IMR-90 (cell line): ENCODE measurements at regions not wholly inside any gene's neighbourhood (a gene's known extent, or its start where the extent isn't known, plus 50 kb on each side); places are given as distances from the start of the nearest gene placed in this dataset.

ENCODE experiments used
- ATAC-seq: fragments of 200-7000 bp; cut with Tn5 transposase; 2 replicates; pipeline ENCODE4 v1.9.1; 2020; ENCODE audit warnings: low read depth, mild to moderate bottlenecking, moderate library complexity
- BruUV-seq: library from RNA; stranded (reverse); fragments of 400-500 nt; replicated peaks from 2 replicates; lab custom pipeline; 2021; lab: Mats Ljungman, UMichigan
- CTCF ChIA-PET: fragments of 300-600 bp; formaldehyde crosslinking; extraction: SDS; loops from one replicate; lab custom pipeline; 2021; ENCODE audit warnings: antibody characterized with exemption; lab: Yijun Ruan, JAX
- POLR2A ChIA-PET: fragments of 300-600 bp; sonication (Branson Sonifier 250); formaldehyde crosslinking; loops from one replicate; lab custom pipeline; 2022; ENCODE audit warnings: antibody characterized with exemption; ENCODE audit not compliant: unreplicated experiment; lab: Charles Lee
- DNase-seq: peaks from one replicate; pipeline ENCODE4 v3.0.0; 2013
- H2AFZ ChIP-seq: replicated peaks from 2 replicates; pipeline ENCODE3; 2013; ENCODE audit warnings: low read length, mild to moderate bottlenecking; ENCODE audit not compliant: poor library complexity
- H2AK5ac ChIP-seq: 2 replicates; pipeline ENCODE4 v1.6.1; 2013; ENCODE audit warnings: low read depth, low read length, inconsistent platforms
- H2AK9ac ChIP-seq: replicated peaks from 2 replicates; pipeline ENCODE3; 2013; ENCODE audit warnings: mild to moderate bottlenecking, low read depth, low read length, moderate library complexity; ENCODE audit not compliant: poor library complexity
- H2BK120ac ChIP-seq: 2 replicates; pipeline ENCODE4 v1.6.1; 2013; ENCODE audit warnings: low read depth, low read length, inconsistent platforms
- H2BK15ac ChIP-seq: 3 replicates; pipeline ENCODE4 v1.6.1; 2013; ENCODE audit warnings: low read depth, low read length, inconsistent platforms
- H2BK20ac ChIP-seq: 2 replicates; pipeline ENCODE4 v1.6.1; 2013; ENCODE audit warnings: low read depth, mild to moderate bottlenecking, inconsistent platforms, low read length, moderate library complexity
- H2BK5ac ChIP-seq: 2 replicates; pipeline ENCODE4 v1.6.1; 2013; ENCODE audit warnings: mild to moderate bottlenecking, low read depth, low read length, inconsistent platforms; ENCODE audit not compliant: poor library complexity, severe bottlenecking
- H3K14ac ChIP-seq: replicated peaks from 2 replicates; pipeline ENCODE4 v1.6.1; 2013; ENCODE audit warnings: low read depth, low read length, inconsistent platforms
- H3K18ac ChIP-seq: 2 replicates; pipeline ENCODE4 v1.6.1; 2013; ENCODE audit warnings: low read depth, low read length, control low read depth
- H3K23ac ChIP-seq: 2 replicates; pipeline ENCODE4 v1.6.1; 2013; ENCODE audit warnings: low read depth, low read length, inconsistent platforms
- H3K27ac ChIP-seq: 2 replicates; pipeline ENCODE4 v1.5.1; 2013; ENCODE audit warnings: mild to moderate bottlenecking, control low read depth, low read length; ENCODE audit not compliant: insufficient read depth
- H3K27me3 ChIP-seq: 2 replicates; pipeline ENCODE4 v1.6.1; 2013; ENCODE audit warnings: low read length; ENCODE audit not compliant: control insufficient read depth, insufficient read depth
- H3K36me3 ChIP-seq: 2 replicates; pipeline ENCODE4 v1.6.1; 2013; ENCODE audit warnings: low read length, mixed read lengths; ENCODE audit not compliant: control insufficient read depth, insufficient read depth
- H3K4ac ChIP-seq: 2 replicates; pipeline ENCODE4 v1.6.1; 2013; ENCODE audit warnings: low read depth, low read length, inconsistent platforms
- H3K4me1 ChIP-seq: 2 replicates; pipeline ENCODE4 v1.6.1; 2013; ENCODE audit warnings: low read length, mixed read lengths; ENCODE audit not compliant: control insufficient read depth, insufficient read depth
- H3K4me2 ChIP-seq: 2 replicates; pipeline ENCODE4 v1.6.1; 2013; ENCODE audit warnings: low read depth, mild to moderate bottlenecking, control low read depth, low read length, moderate library complexity
- H3K4me3 ChIP-seq: 2 replicates; pipeline ENCODE4 v1.5.1; 2013; ENCODE audit warnings: low read depth, mild to moderate bottlenecking, control low read depth, low read length, moderate library complexity; ENCODE audit not compliant: insufficient read depth
- H3K56ac ChIP-seq: 2 replicates; pipeline ENCODE4 v1.6.1; 2013; ENCODE audit warnings: low read length, inconsistent platforms; ENCODE audit not compliant: insufficient read depth; ENCODE audit errors: extremely low read depth
- H3K79me1 ChIP-seq, 2 experiments: 2 replicates each; pipeline ENCODE4 v1.6.1; 2013; ENCODE audit warnings: low read length in 2 of 2, inconsistent platforms in 1 of 2, low read depth in 1 of 2
- H3K9ac ChIP-seq: 2 replicates; pipeline ENCODE4 v1.6.1; 2013; ENCODE audit warnings: low read depth, low read length, control low read depth
- H3K9me1 ChIP-seq: 2 replicates; pipeline ENCODE4 v1.6.1; 2013; ENCODE audit warnings: low read length, inconsistent platforms; ENCODE audit not compliant: insufficient read depth
- H3K9me3 ChIP-seq: 2 replicates; pipeline ENCODE4 v1.6.1; 2013; ENCODE audit warnings: low read length; ENCODE audit not compliant: control insufficient read depth, insufficient read depth
- H4K20me1 ChIP-seq: 2 replicates; pipeline ENCODE4 v1.6.1; 2013; ENCODE audit warnings: low read length, inconsistent platforms; ENCODE audit not compliant: insufficient read depth
- H4K5ac ChIP-seq: 2 replicates; pipeline ENCODE4 v1.6.1; 2013; ENCODE audit warnings: mild to moderate bottlenecking, low read depth, low read length, control low read depth
- H4K8ac ChIP-seq, 2 experiments: 2 replicates each; pipeline ENCODE4 v1.6.1; 2013; ENCODE audit warnings: low read depth in 2 of 2, low read length in 2 of 2, control low read depth in 1 of 2, inconsistent platforms in 1 of 2
- H4K91ac ChIP-seq: 2 replicates; pipeline ENCODE4 v1.6.1; 2013; ENCODE audit warnings: low read depth, low read length, inconsistent platforms; ENCODE audit not compliant: insufficient read depth
- BHLHE40 ChIP-seq: fragments of 150-350 bp; IDR thresholded peaks from 2 replicates; pipeline ENCODE4 v1.6.1; 2016; ENCODE audit warnings: mild to moderate bottlenecking, low read depth, low read length
- CEBPB ChIP-seq: IDR thresholded peaks from 2 replicates; pipeline ENCODE4 v1.6.1; 2012; ENCODE audit warnings: low read depth, low read length, improper control_type of control experiment
- CHD1 ChIP-seq: IDR thresholded peaks from 2 replicates; pipeline ENCODE4 v1.6.1; 2012; ENCODE audit warnings: low read depth, low read length, improper control_type of control experiment
- FOS ChIP-seq: fragments of 150-350 bp; IDR thresholded peaks from 2 replicates; pipeline ENCODE4 v1.6.1; 2016; ENCODE audit warnings: low read depth, low read length
- MAFK ChIP-seq: IDR thresholded peaks from 2 replicates; pipeline ENCODE4 v1.6.1; 2012; ENCODE audit warnings: low read depth, low read length, improper control_type of control experiment
- MAZ ChIP-seq: IDR thresholded peaks from 2 replicates; pipeline ENCODE4 v1.6.1; 2012; ENCODE audit warnings: low read depth, mild to moderate bottlenecking, low read length, improper control_type of control experiment, moderate library complexity, borderline replicate concordance
- MXI1 ChIP-seq: IDR thresholded peaks from 2 replicates; pipeline ENCODE4 v1.6.1; 2012; ENCODE audit warnings: low read depth, mild to moderate bottlenecking, low read length, moderate library complexity, borderline replicate concordance
- NFE2L2 ChIP-seq: fragments of 150-350 bp; IDR thresholded peaks from 2 replicates; pipeline ENCODE4 v1.6.1; 2016; ENCODE audit warnings: low read depth, mild to moderate bottlenecking, low read length
- POLR2A ChIP-seq: IDR thresholded peaks from 2 replicates; pipeline ENCODE4 v1.6.1; 2012; ENCODE audit warnings: mild to moderate bottlenecking, low read depth, low read length
- RAD21 ChIP-seq: IDR thresholded peaks from 2 replicates; pipeline ENCODE4 v1.6.1; 2012; ENCODE audit warnings: low read length, improper control_type of control experiment
- RCOR1 ChIP-seq: IDR thresholded peaks from 2 replicates; pipeline ENCODE4 v1.6.1; 2012; ENCODE audit warnings: mild to moderate bottlenecking, low read length, improper control_type of control experiment; ENCODE audit not compliant: insufficient replicate concordance
- RFX5 ChIP-seq: IDR thresholded peaks from 2 replicates; pipeline ENCODE4 v1.8.0; 2012; ENCODE audit warnings: low read depth, mild to moderate bottlenecking, low read length, moderate library complexity
- SMC3 ChIP-seq: fragments of 150-350 bp; IDR thresholded peaks from 2 replicates; pipeline ENCODE4 v1.6.1; 2016; ENCODE audit warnings: low read depth, mild to moderate bottlenecking, antibody characterized with exemption, low read length, moderate library complexity
- WGBS, 2 experiments: methylation state at CpG; one replicate each; pipeline versions ENCODE4 v1.1.5 to v1.1.7; 2013; ENCODE audit warnings: missing lambda C conversion rate in 2 of 2; ENCODE audit not compliant: insufficient read length in 1 of 2; ENCODE audit errors: extremely low coverage in 2 of 2; 5-methylcytosine and 5-hydroxymethylcytosine counted together
- dilution Hi-C: fragments of 300-500 bp; cut with HindIII; formaldehyde crosslinking; loops from one replicate; pipeline ENCODE4 v1.14.3; 2018; ENCODE audit warnings: low sequenced_read_pairs; ENCODE audit not compliant: unreplicated experiment
- in situ Hi-C: fragments of 300-500 bp; cut with MboI; formaldehyde crosslinking; loops from 3 replicates; pipeline ENCODE4 v1.14.3; 2019; ENCODE audit warnings: low sequenced_read_pairs, inconsistent platforms, mixed read lengths
- intact Hi-C: fragments of 100-400 bp; cut with micrococcal nuclease; formaldehyde crosslinking; loops from 2 replicates; pipeline ENCODE4 v1.10.0; 2022
- TF ChIP-seq, protein P1 (sequence below): conservative IDR thresholded peaks from 2 replicates; pipeline ENCODE4 v1.5.1; 2012; ENCODE audit warnings: mild to moderate bottlenecking, low read depth, low read length, improper control_type of control experiment
- TF ChIP-seq, protein P2 (sequence below): fragments of 150-350 bp; IDR thresholded peaks from 2 replicates; pipeline ENCODE4 v1.6.1; 2016; ENCODE audit warnings: low read depth, mild to moderate bottlenecking, low read length, moderate library complexity, borderline replicate concordance
- TF ChIP-seq, protein P3 (sequence below): fragments of 150-350 bp; IDR thresholded peaks from 2 replicates; pipeline ENCODE4 v1.6.1; 2017; ENCODE audit warnings: mild to moderate bottlenecking, antibody characterized with exemption, low read length, low read depth

DNA sequence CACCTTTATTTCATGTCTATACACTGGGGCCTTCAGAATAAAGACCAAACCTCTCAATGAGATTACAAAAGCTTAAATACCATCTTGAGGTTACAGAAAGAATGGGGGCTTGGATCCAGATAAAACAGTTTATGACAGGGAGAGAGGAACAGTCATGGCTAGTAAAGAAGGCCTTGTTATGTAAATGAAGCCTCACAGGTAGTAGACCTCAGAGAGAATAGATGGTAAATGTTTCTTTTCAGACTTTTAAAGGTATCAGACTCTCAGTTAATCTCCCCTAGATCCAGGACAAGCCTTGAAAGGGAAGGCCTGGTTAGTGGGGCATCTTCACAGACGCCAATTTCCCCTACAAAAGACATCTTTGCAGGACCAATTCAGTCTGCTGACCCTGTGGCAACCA lies 1325.6 kb downstream of the HACE1 start:
- Histone ChIP-seq H3K27ac (no peak overlapping the region), H2BK5ac (no peak overlapping the region), H3K36me3 (no peaks in the 10 kb centered on the region), H4K20me1 (no peaks in the 10 kb centered on the region), H3K9ac (no peak overlapping the region), H2AFZ (no peak overlapping the region), H3K4me2 (no peak overlapping the region), H3K4me3 (no peak overlapping the region), H2BK15ac (no peak overlapping the region), H3K79me1 (no peaks in the 10 kb centered on the region), H3K9me1 (no peaks in the 10 kb centered on the region), H4K91ac (no peak overlapping the region), H2AK9ac (no peak overlapping the region), H3K9me3 (peaks cover 2% of the 10 kb centered on the region; the same call in 1 of the 2 replicates), H3K4me1 (no peaks in the 10 kb centered on the region), H3K23ac (no peak overlapping the region), H3K4ac (no peak overlapping the region), H3K14ac (no peak overlapping the region), H4K8ac (no peak overlapping the region), H2BK20ac (no peak overlapping the region), H2AK5ac (no peak overlapping the region), H2BK120ac (no peak overlapping the region), H3K18ac (no peak overlapping the region), H3K27me3 (no peaks in the 10 kb centered on the region), H4K5ac (no peak overlapping the region), H3K56ac (no peak overlapping the region)
- ATAC-seq, result no peak
- no TSS peak for BruUV-seq
- WGBS, 2 experiments, result no CpG with 5 or more reads among the region's 1 CpG
- no peak for DNase-seq
- in situ Hi-C loops (no loop called here), intact Hi-C loops (no loop called here), dilution Hi-C loops (no loop called here)
- TF ChIP-seq FOS (no peak), SMC3 (no peak), POLR2A (no peak), NFE2L2 (no peak), CHD1 (no peak), BHLHE40 (no peak), RCOR1 (no peak), RFX5 (no peak), MAFK (no peak), RAD21 (no peak), MXI1 (no peak), MAZ (no peak), CEBPB (no peak)
- TF ChIP-seq, protein P1, sequence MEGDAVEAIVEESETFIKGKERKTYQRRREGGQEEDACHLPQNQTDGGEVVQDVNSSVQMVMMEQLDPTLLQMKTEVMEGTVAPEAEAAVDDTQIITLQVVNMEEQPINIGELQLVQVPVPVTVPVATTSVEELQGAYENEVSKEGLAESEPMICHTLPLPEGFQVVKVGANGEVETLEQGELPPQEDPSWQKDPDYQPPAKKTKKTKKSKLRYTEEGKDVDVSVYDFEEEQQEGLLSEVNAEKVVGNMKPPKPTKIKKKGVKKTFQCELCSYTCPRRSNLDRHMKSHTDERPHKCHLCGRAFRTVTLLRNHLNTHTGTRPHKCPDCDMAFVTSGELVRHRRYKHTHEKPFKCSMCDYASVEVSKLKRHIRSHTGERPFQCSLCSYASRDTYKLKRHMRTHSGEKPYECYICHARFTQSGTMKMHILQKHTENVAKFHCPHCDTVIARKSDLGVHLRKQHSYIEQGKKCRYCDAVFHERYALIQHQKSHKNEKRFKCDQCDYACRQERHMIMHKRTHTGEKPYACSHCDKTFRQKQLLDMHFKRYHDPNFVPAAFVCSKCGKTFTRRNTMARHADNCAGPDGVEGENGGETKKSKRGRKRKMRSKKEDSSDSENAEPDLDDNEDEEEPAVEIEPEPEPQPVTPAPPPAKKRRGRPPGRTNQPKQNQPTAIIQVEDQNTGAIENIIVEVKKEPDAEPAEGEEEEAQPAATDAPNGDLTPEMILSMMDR, result no peak
- TF ChIP-seq, protein P2, sequence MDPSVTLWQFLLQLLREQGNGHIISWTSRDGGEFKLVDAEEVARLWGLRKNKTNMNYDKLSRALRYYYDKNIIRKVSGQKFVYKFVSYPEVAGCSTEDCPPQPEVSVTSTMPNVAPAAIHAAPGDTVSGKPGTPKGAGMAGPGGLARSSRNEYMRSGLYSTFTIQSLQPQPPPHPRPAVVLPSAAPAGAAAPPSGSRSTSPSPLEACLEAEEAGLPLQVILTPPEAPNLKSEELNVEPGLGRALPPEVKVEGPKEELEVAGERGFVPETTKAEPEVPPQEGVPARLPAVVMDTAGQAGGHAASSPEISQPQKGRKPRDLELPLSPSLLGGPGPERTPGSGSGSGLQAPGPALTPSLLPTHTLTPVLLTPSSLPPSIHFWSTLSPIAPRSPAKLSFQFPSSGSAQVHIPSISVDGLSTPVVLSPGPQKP, result no peak
- TF ChIP-seq, protein P3, sequence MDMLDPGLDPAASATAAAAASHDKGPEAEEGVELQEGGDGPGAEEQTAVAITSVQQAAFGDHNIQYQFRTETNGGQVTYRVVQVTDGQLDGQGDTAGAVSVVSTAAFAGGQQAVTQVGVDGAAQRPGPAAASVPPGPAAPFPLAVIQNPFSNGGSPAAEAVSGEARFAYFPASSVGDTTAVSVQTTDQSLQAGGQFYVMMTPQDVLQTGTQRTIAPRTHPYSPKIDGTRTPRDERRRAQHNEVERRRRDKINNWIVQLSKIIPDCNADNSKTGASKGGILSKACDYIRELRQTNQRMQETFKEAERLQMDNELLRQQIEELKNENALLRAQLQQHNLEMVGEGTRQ, result no peak
- CTCF ChIA-PET, result no interaction called here
- POLR2A ChIA-PET, result no interaction called here
